DOHH2 (cell line): ENCODE measurements at regions not wholly inside any gene's neighbourhood (a gene's known extent, or its start where the extent isn't known, plus 50 kb on each side); places are given as distances from the start of the nearest gene placed in this dataset.

Source experiments
- H3F3A ChIP-seq: fragments of 200-600 bp; sonication (generic), shearing (Covaris generic); 2 replicates; pipeline ENCODE4 v1.6.0; 2016; ENCODE audit warnings: antibody characterized with exemption, mild to moderate bottlenecking; ENCODE audit not compliant: control insufficient read depth, insufficient read depth
- H3K27ac ChIP-seq: fragments of 200-600 bp; sonication (generic); 2 replicates; pipeline ENCODE4 v1.5.1; 2014; ENCODE audit warnings: low read depth, mild to moderate bottlenecking, low read length, moderate library complexity
- H3K27me3 ChIP-seq: fragments of 200-600 bp; sonication (generic); 2 replicates; pipeline ENCODE4 v1.6.1; 2014; ENCODE audit warnings: mild to moderate bottlenecking, low read length, mixed read lengths; ENCODE audit not compliant: control insufficient read depth
- H3K36me3 ChIP-seq: fragments of 200-600 bp; sonication (generic); 2 replicates; pipeline ENCODE4 v1.6.1; 2014; ENCODE audit warnings: mild to moderate bottlenecking, low read length, moderate library complexity, mixed read lengths; ENCODE audit not compliant: control insufficient read depth
- H3K4me1 ChIP-seq: fragments of 200-600 bp; sonication (generic); 2 replicates; pipeline ENCODE4 v1.6.1; 2014; ENCODE audit warnings: mild to moderate bottlenecking, low read length, mixed read lengths; ENCODE audit not compliant: control insufficient read depth
- H3K4me2 ChIP-seq: fragments of 200-600 bp; sonication (generic); 2 replicates; pipeline ENCODE4 v1.6.0; 2014; ENCODE audit warnings: mild to moderate bottlenecking, low read length, moderate library complexity
- H3K4me3 ChIP-seq: fragments of 200-600 bp; sonication (generic); 2 replicates; pipeline ENCODE4 v1.5.1; 2014; ENCODE audit warnings: mild to moderate bottlenecking, low read length, mixed read lengths
- H3K79me2 ChIP-seq: fragments of 200-600 bp; sonication (generic); 2 replicates; pipeline ENCODE4 v1.6.1; 2014; ENCODE audit warnings: mild to moderate bottlenecking, low read length, mixed read lengths; ENCODE audit not compliant: control insufficient read depth
- H3K9me2 ChIP-seq: fragments of 200-600 bp; sonication (generic); replicated peaks from 2 replicates; pipeline ENCODE4 v1.6.1; 2014; ENCODE audit warnings: mild to moderate bottlenecking, low read length, mixed read lengths; ENCODE audit not compliant: control insufficient read depth
- H3K9me3 ChIP-seq: fragments of 200-600 bp; sonication (generic); 2 replicates; pipeline ENCODE4 v1.6.1; 2014; ENCODE audit warnings: antibody characterized with exemption, low read length, mixed read lengths; ENCODE audit not compliant: control insufficient read depth, insufficient read depth
- H4K20me1 ChIP-seq: fragments of 200-600 bp; sonication (generic); 2 replicates; pipeline ENCODE4 v1.6.0; 2014; ENCODE audit warnings: low read depth, mild to moderate bottlenecking, antibody characterized with exemption, low read length, moderate library complexity; ENCODE audit not compliant: control insufficient read depth, insufficient read depth
- CTCF ChIP-seq: fragments of 200-600 bp; sonication (generic); IDR thresholded peaks from one replicate; pipeline ENCODE4 v1.5.1; 2014; ENCODE audit warnings: antibody characterized with exemption, mild to moderate bottlenecking, low read depth, low read length; ENCODE audit not compliant: poor library complexity, severe bottlenecking
- EZH2phosphoT487 ChIP-seq: fragments of 200-600 bp; sonication (generic); IDR thresholded peaks from 2 replicates; pipeline ENCODE4 v1.6.1; 2017; ENCODE audit warnings: borderline replicate concordance, mild to moderate bottlenecking, antibody characterized with exemption, low read length, moderate library complexity, mixed read lengths

GRCh38 chr7:124603066-124603465, 162.5 kb downstream of the GPR37 start:
- no peaks in the 10 kb centered on the region for H3F3A ChIP-seq
- TF ChIP-seq CTCF, result no peak
- TF ChIP-seq EZH2phosphoT487, result no peak
- H3K4me1 ChIP-seq, result no peaks in the 10 kb centered on the region

GRCh38 chr7:124597509-124597908, 168.1 kb downstream of the GPR37 start:
- Histone ChIP-seq H3F3A (no peaks in the 10 kb centered on the region), H4K20me1 (no peaks in the 10 kb centered on the region), H3K27me3 (no peaks in the 10 kb centered on the region), H3K9me2 (no peaks in the 10 kb centered on the region), H3K4me1 (no peaks in the 10 kb centered on the region), H3K27ac (no peak overlapping the region), H3K36me3 (no peaks in the 10 kb centered on the region), H3K4me3 (no peak overlapping the region), H3K9me3 (no peaks in the 10 kb centered on the region), H3K4me2 (no peak overlapping the region), H3K79me2 (no peaks in the 10 kb centered on the region)
- no peak for TF ChIP-seq EZH2phosphoT487
- TF ChIP-seq CTCF, result no peak

More at GRCh38 chr7:124603066-124603465, 162.5 kb downstream of the GPR37 start:
- H3K79me2 ChIP-seq, result no peaks in the 10 kb centered on the region
- H3K9me3 ChIP-seq, result no peaks in the 10 kb centered on the region
- H3K36me3 ChIP-seq, result no peaks in the 10 kb centered on the region
- no peak overlapping the region for H3K4me2 ChIP-seq
- no peaks in the 10 kb centered on the region for H3K27me3 ChIP-seq
- H3K9me2 ChIP-seq, result no peaks in the 10 kb centered on the region
- H4K20me1 ChIP-seq, result no peaks in the 10 kb centered on the region
- no peak overlapping the region for H3K4me3 ChIP-seq
- no peak overlapping the region for H3K27ac ChIP-seq

- Histone ChIP-seq H3K79me2 (no peaks in the 10 kb centered on the region), H3K36me3 (no peaks in the 10 kb centered on the region), H3K27me3 (no peaks in the 10 kb centered on the region), H3F3A (no peaks in the 10 kb centered on the region), H4K20me1 (no peaks in the 10 kb centered on the region), H3K4me3 (no peak overlapping the region), H3K9me3 (no peaks in the 10 kb centered on the region), H3K9me2 (no peaks in the 10 kb centered on the region), H3K4me1 (no peaks in the 10 kb centered on the region), H3K4me2 (no peak overlapping the region), H3K27ac (no peak overlapping the region)
- no peak for TF ChIP-seq CTCF
- TF ChIP-seq EZH2phosphoT487, result no peak
Observed at GRCh38 chr7:124596881-124597280, 168.7 kb downstream of the GPR37 start.
